GM18951 (cell line): ENCODE measurements at regions not wholly inside any gene's neighbourhood (a gene's known extent, or its start where the extent isn't known, plus 50 kb on each side); places are given as distances from the start of the nearest gene placed in this dataset.
"Not testable (repeated sequence)": the region's sequence is repeated elsewhere in the genome, so short reads cannot be mapped to it uniquely, and the experiment has no call there.

Experiments
- POLR2A ChIP-seq: IDR thresholded peaks from 4 replicates; pipeline ENCODE4 v1.6.1; 2011; ENCODE audit warnings: mild to moderate bottlenecking; ENCODE audit not compliant: insufficient read length, insufficient read depth; ENCODE audit errors: extremely low read depth
- in situ Hi-C: fragments of 300-500 bp; cut with MboI; formaldehyde crosslinking; loops from one replicate; pipeline ENCODE4 v1.12.0; 2022; ENCODE audit warnings: low sequenced_read_pairs, mixed read lengths, inconsistent platforms; ENCODE audit not compliant: unreplicated experiment

- no peak for TF ChIP-seq POLR2A
- in situ Hi-C loops: no loop called here
Measured at GRCh38 chr3:152742368-152743347, 92.3 kb upstream of the P2RY1 start.

- in situ Hi-C loops: no loop called here
- no peak for TF ChIP-seq POLR2A
Measured at GRCh38 chr3:152745646-152746045, 89.3 kb upstream of the P2RY1 start.

GRCh38 chr3:152754303-152754702 is 80.6 kb upstream of the P2RY1 start:
- TF ChIP-seq POLR2A: no peak
- in situ Hi-C loops: no loop called here

- no peak for TF ChIP-seq POLR2A
- in situ Hi-C loops: no loop called here
Measured at GRCh38 chr3:152756807-152757206, 78.1 kb upstream of the P2RY1 start.

- in situ Hi-C loops: no loop called here
- no peak for TF ChIP-seq POLR2A
Measured at GRCh38 chr3:152760024-152760563, 74.8 kb upstream of the P2RY1 start.

GRCh38 chr3:152760591-152760990 is 74.3 kb upstream of the P2RY1 start:
- TF ChIP-seq POLR2A: no peak
- in situ Hi-C loops: no loop called here

- in situ Hi-C loops: no loop called here
- TF ChIP-seq POLR2A: no peak
Measured at GRCh38 chr3:152768478-152768877, 66.5 kb upstream of the P2RY1 start.

- in situ Hi-C loops: no loop called here
- no peak for TF ChIP-seq POLR2A
Measured at GRCh38 chr3:152769523-152769922, 65.4 kb upstream of the P2RY1 start.

GRCh38 chr3:152770296-152770695 is 64.6 kb upstream of the P2RY1 start:
- in situ Hi-C loops: no loop called here
- TF ChIP-seq POLR2A: no peak

GRCh38 chr3:152771120-152771519 is 63.8 kb upstream of the P2RY1 start:
- in situ Hi-C loops: no loop called here
- TF ChIP-seq POLR2A: no peak

GRCh38 chr3:152772674-152773225 is 62.2 kb upstream of the P2RY1 start:
- in situ Hi-C loops: no loop called here
- TF ChIP-seq POLR2A: no peak

- no peak for TF ChIP-seq POLR2A
- in situ Hi-C loops: no loop called here
Measured at GRCh38 chr3:152773633-152774032, 61.3 kb upstream of the P2RY1 start.

GRCh38 chr3:152774230-152774629 is 60.7 kb upstream of the P2RY1 start:
- in situ Hi-C loops: not testable (repeated sequence)

GRCh38 chr3:152778022-152778421 is 56.9 kb upstream of the P2RY1 start:
- TF ChIP-seq POLR2A: no peak
- in situ Hi-C loops: no loop called here

GRCh38 chr3:152779653-152780052 is 55.3 kb upstream of the P2RY1 start:
- TF ChIP-seq POLR2A: no peak
- in situ Hi-C loops: no loop called here
